Keratinocyte (primary cell): ENCODE measurements at regions not wholly inside any gene's neighbourhood (a gene's known extent, or its start where the extent isn't known, plus 50 kb on each side); places are given as distances from the start of the nearest gene placed in this dataset.

Experiments used
- DNase-seq: peaks from one replicate; pipeline ENCODE4 v3.0.0-alpha.2; 2011; ENCODE audit warnings: low read depth, missing footprints, low spot score
- FAIRE-seq: peaks from 2 replicates; lab custom pipeline; 2011; peaks lifted over from hg19 to GRCh38; lab: Jason Lieb, UNC
- H2AFZ ChIP-seq: 2 replicates; pipeline ENCODE4 v1.6.0; 2012; ENCODE audit warnings: low read length, control low read depth, inconsistent platforms; ENCODE audit not compliant: control insufficient read depth
- H3K27ac ChIP-seq: 2 replicates; pipeline ENCODE4 v1.5.1; 2011; ENCODE audit warnings: low read length; ENCODE audit not compliant: control insufficient read depth, insufficient read depth
- H3K27me3 ChIP-seq: 3 replicates; pipeline ENCODE4 v1.6.0; 2011; ENCODE audit warnings: low read length; ENCODE audit not compliant: control insufficient read depth, insufficient read depth; ENCODE audit errors: extremely low read depth
- H3K36me3 ChIP-seq, 2 experiments: 2 replicates in 1 of 2; 3 replicates in 1 of 2; pipeline ENCODE4 v1.5.1; 2011; ENCODE audit warnings: low read length in 2 of 2, mild to moderate bottlenecking in 1 of 2; ENCODE audit not compliant: control insufficient read depth in 2 of 2, insufficient read depth in 2 of 2; ENCODE audit errors: extremely low read depth in 1 of 2
- H3K4me1 ChIP-seq: 3 replicates; pipeline ENCODE4 v1.5.1; 2011; ENCODE audit warnings: low read length; ENCODE audit not compliant: control insufficient read depth, insufficient read depth; ENCODE audit errors: extremely low read depth
- H3K4me2 ChIP-seq: 3 replicates; pipeline ENCODE4 v1.6.0; 2011; ENCODE audit warnings: low read depth, low read length; ENCODE audit not compliant: control insufficient read depth, insufficient read depth; ENCODE audit errors: extremely low read depth
- H3K4me3 ChIP-seq, 3 experiments: fragments of 200-600 bp in 1 of 3; sonication (generic) in 1 of 3; 2 replicates in 2 of 3; 3 replicates in 1 of 3; pipeline ENCODE4 v1.5.1; 2011 to 2016; ENCODE audit warnings: low read length in 3 of 3, mild to moderate bottlenecking in 3 of 3, control low read depth in 2 of 3, inconsistent platforms in 1 of 3, low read depth in 1 of 3, mixed read lengths in 1 of 3, mixed run types in 1 of 3, moderate library complexity in 1 of 3; ENCODE audit not compliant: control insufficient read depth in 2 of 3, insufficient read depth in 2 of 3; ENCODE audit errors: extremely low read depth in 1 of 3
- H3K79me2 ChIP-seq: 2 replicates; pipeline ENCODE4 v1.6.0; 2012; ENCODE audit warnings: low read length; ENCODE audit not compliant: control insufficient read depth, insufficient read depth
- H3K9ac ChIP-seq: 3 replicates; pipeline ENCODE4 v1.6.0; 2011; ENCODE audit warnings: low read length; ENCODE audit not compliant: control insufficient read depth, insufficient read depth; ENCODE audit errors: extremely low read depth
- H3K9me1 ChIP-seq: 3 replicates; pipeline ENCODE4 v1.6.0; 2011; ENCODE audit warnings: low read length; ENCODE audit not compliant: control insufficient read depth, insufficient read depth; ENCODE audit errors: extremely low read depth
- H3K9me3 ChIP-seq: 2 replicates; pipeline ENCODE4 v1.5.1; 2012; ENCODE audit warnings: low read depth, low read length; ENCODE audit not compliant: control insufficient read depth
- H4K20me1 ChIP-seq: 3 replicates; pipeline ENCODE4 v1.6.0; 2011; ENCODE audit warnings: low read length; ENCODE audit not compliant: control insufficient read depth, insufficient read depth; ENCODE audit errors: extremely low read depth
- EZH2 ChIP-seq: IDR thresholded peaks from one replicate; pipeline ENCODE4 v1.6.1; 2012; ENCODE audit warnings: inconsistent platforms, mild to moderate bottlenecking, low read length, moderate library complexity
- dilution Hi-C: fragments of 300-500 bp; cut with MboI; formaldehyde crosslinking; loops from one replicate; pipeline ENCODE4 v1.7.0; 2020; ENCODE audit warnings: low sequenced_read_pairs; ENCODE audit not compliant: extremely low pct_ligation_motif_present
- TF ChIP-seq, protein P1 (sequence below), 3 experiments: IDR thresholded peaks in 1 of 3; conservative IDR thresholded peaks in 1 of 3; optimal IDR thresholded peaks in 1 of 3; 2 replicates in 2 of 3; 3 replicates in 1 of 3; pipeline versions ENCODE3 to v1.5.1; 2011; ENCODE audit warnings: low read length in 3 of 3, mild to moderate bottlenecking in 3 of 3, moderate library complexity in 2 of 3, control low read depth in 1 of 3, inconsistent platforms in 1 of 3; ENCODE audit not compliant: insufficient read depth in 2 of 3; ENCODE audit errors: extremely low read depth in 1 of 3

DNA sequence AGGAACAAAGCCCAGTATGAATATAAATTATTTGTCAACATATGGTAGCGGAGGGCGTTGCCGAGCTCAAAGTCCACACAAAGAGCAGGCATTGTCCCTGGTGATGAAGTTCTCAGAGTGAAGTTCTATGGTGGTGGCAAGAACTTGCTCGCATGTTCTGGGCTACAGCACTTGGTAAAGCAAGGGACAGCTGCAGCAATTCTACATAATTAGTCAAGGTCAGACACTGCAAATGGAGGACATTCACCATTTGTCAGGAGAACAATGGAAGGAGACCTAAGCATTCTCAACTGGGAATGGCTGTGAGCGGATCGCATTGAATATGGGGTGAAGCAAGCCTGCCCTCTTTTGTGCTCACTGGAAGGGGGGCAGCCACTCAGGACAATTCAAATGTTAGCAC is 503.8 kb upstream of the ADAMTS16 start:
- TF ChIP-seq, protein P1, sequence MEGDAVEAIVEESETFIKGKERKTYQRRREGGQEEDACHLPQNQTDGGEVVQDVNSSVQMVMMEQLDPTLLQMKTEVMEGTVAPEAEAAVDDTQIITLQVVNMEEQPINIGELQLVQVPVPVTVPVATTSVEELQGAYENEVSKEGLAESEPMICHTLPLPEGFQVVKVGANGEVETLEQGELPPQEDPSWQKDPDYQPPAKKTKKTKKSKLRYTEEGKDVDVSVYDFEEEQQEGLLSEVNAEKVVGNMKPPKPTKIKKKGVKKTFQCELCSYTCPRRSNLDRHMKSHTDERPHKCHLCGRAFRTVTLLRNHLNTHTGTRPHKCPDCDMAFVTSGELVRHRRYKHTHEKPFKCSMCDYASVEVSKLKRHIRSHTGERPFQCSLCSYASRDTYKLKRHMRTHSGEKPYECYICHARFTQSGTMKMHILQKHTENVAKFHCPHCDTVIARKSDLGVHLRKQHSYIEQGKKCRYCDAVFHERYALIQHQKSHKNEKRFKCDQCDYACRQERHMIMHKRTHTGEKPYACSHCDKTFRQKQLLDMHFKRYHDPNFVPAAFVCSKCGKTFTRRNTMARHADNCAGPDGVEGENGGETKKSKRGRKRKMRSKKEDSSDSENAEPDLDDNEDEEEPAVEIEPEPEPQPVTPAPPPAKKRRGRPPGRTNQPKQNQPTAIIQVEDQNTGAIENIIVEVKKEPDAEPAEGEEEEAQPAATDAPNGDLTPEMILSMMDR (optimal IDR thresholded peaks at IDR 0.05 in 1 of 3, IDR thresholded peaks at IDR 0.05 in 1 of 3, conservative IDR thresholded peaks at IDR 0.05 in 1 of 3; ENCODE audit: extremely low read depth in 1 of 3, insufficient read depth in 2 of 3, low read length in 3 of 3) = no peak
- TF ChIP-seq EZH2 = no peak
- no peaks in the 10 kb centered on the region for H3K9me3 ChIP-seq
- no peak for DNase-seq
- no peak overlapping the region for H2AFZ ChIP-seq
- dilution Hi-C loops = no loop called here
- H3K9me1 ChIP-seq = no peaks in the 10 kb centered on the region
- no peaks in the 10 kb centered on the region for H3K4me1 ChIP-seq
- no peak overlapping the region for H3K9ac ChIP-seq
- H3K27me3 ChIP-seq = no peaks in the 10 kb centered on the region
- H3K36me3 ChIP-seq = no peaks in the 10 kb centered on the region
- FAIRE-seq = no peak
- H3K4me3 ChIP-seq = no peak overlapping the region
- H3K79me2 ChIP-seq = no peaks in the 10 kb centered on the region
- no peak overlapping the region for H3K27ac ChIP-seq
- no peak overlapping the region for H3K4me2 ChIP-seq
- H4K20me1 ChIP-seq = no peaks in the 10 kb centered on the region

DNA sequence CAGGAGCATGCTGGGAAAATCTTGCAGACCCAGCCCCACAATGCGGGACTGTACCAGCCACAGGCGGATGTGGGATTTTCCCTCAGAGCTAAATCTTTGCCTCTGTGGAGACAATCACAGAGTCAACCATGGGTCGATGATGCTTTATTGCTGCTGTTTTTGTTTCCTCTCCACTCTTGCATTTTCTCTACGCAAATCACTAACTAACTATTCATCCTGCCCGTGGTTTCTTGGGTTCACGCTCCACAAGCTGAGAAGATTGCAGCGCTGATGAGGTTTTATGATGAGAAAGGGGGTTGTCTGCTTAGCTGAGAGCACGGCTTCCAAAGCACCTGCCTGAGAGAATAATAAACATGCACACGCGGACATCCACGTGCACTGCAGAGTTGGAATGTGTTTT is 500.2 kb upstream of the ADAMTS16 start:
- no peak for DNase-seq

More for the DNA sequence above, 500.2 kb upstream of the ADAMTS16 start:
- H3K36me3 ChIP-seq = no peaks in the 10 kb centered on the region
- H3K9ac ChIP-seq = no peak overlapping the region
- H4K20me1 ChIP-seq = no peaks in the 10 kb centered on the region
- TF ChIP-seq, protein P1 (optimal IDR thresholded peaks at IDR 0.05 in 1 of 3, IDR thresholded peaks at IDR 0.05 in 1 of 3, conservative IDR thresholded peaks at IDR 0.05 in 1 of 3; ENCODE audit: extremely low read depth in 1 of 3, insufficient read depth in 2 of 3, low read length in 3 of 3) = no peak
- TF ChIP-seq EZH2 = no peak
- no peaks in the 10 kb centered on the region for H3K27me3 ChIP-seq
- H3K4me3 ChIP-seq = no peak overlapping the region
- no peak for FAIRE-seq
- H3K4me1 ChIP-seq = no peaks in the 10 kb centered on the region
- H3K79me2 ChIP-seq = no peaks in the 10 kb centered on the region
- no peak overlapping the region for H3K27ac ChIP-seq
- dilution Hi-C loops = no loop called here
- H3K9me3 ChIP-seq = no peaks in the 10 kb centered on the region
- H3K9me1 ChIP-seq = no peaks in the 10 kb centered on the region
- H2AFZ ChIP-seq = no peak overlapping the region
- no peak overlapping the region for H3K4me2 ChIP-seq
